C4-2B (cell line): ENCODE measurements at regions not wholly inside any gene's neighbourhood (a gene's known extent, or its start where the extent isn't known, plus 50 kb on each side); places are given as distances from the start of the nearest gene placed in this dataset.

Source experiments
- H3K27ac ChIP-seq: fragments of 450-650 bp; 2 replicates; pipeline ENCODE4 v1.5.1; 2017
- ZFX ChIP-seq: fragments of 450-650 bp; IDR thresholded peaks from 2 replicates; pipeline ENCODE4 v1.6.1; 2017
- TF ChIP-seq, protein P1 (sequence below): fragments of 450-650 bp; conservative IDR thresholded peaks from 2 replicates; pipeline ENCODE4 v1.5.1; 2017; ENCODE audit warnings: mild to moderate bottlenecking

GRCh38 chr3:43197181-43197580 lies 89.2 kb upstream of the SNRK start:
- TF ChIP-seq, protein P1, sequence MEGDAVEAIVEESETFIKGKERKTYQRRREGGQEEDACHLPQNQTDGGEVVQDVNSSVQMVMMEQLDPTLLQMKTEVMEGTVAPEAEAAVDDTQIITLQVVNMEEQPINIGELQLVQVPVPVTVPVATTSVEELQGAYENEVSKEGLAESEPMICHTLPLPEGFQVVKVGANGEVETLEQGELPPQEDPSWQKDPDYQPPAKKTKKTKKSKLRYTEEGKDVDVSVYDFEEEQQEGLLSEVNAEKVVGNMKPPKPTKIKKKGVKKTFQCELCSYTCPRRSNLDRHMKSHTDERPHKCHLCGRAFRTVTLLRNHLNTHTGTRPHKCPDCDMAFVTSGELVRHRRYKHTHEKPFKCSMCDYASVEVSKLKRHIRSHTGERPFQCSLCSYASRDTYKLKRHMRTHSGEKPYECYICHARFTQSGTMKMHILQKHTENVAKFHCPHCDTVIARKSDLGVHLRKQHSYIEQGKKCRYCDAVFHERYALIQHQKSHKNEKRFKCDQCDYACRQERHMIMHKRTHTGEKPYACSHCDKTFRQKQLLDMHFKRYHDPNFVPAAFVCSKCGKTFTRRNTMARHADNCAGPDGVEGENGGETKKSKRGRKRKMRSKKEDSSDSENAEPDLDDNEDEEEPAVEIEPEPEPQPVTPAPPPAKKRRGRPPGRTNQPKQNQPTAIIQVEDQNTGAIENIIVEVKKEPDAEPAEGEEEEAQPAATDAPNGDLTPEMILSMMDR = no peak
- no peak for TF ChIP-seq ZFX

GRCh38 chr3:43196721-43197120 lies 89.6 kb upstream of the SNRK start:
- no peak overlapping the region for H3K27ac ChIP-seq
- no peak for TF ChIP-seq ZFX
- TF ChIP-seq, protein P1 = no peak

More at GRCh38 chr3:43197181-43197580, 89.2 kb upstream of the SNRK start:
- no peak overlapping the region for H3K27ac ChIP-seq

GRCh38 chr3:43195115-43195498 lies 89.2 kb upstream of the POMGNT2 start:
- no peak overlapping the region for H3K27ac ChIP-seq
- no peak for TF ChIP-seq ZFX
- TF ChIP-seq, protein P1 = no peak

DNA sequence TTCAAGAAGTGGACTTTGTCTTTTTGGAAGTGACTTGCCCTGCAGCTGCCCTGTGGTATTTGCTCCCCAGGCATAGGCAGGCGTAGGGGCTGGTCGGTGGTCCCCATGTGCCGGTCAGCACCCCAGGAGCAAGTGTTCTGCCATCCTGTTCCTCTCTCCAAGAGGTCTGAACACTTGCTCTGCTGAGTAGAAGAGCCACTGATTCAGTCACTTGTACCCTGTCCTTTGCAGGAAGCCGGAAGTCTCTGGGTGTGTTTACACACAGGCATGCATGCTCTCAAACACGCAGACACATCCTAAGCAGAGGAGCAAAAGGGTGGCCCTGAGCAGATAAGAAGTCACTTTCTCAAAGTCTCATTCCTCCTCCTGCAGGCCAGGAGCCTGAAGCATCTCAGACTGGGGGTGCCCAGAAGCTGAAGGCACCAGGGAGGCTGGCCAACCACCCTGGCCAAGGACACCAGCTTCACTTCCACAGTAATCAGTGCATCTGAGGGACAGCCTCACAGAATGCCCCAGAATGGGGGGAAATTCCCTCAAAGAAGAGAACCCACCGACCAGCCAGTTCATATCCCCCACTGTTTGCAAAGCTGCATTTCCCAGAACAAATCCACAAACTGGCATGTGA lies 88.7 kb upstream of the POMGNT2 start:
- TF ChIP-seq, protein P1 = no peak

GRCh38 chr3:43194069-43194468 lies 88.2 kb upstream of the POMGNT2 start:
- no peak for TF ChIP-seq ZFX
- TF ChIP-seq, protein P1 = no peak
- no peak overlapping the region for H3K27ac ChIP-seq

More for the DNA sequence above, 88.7 kb upstream of the POMGNT2 start:
- H3K27ac ChIP-seq = no peak overlapping the region

- TF ChIP-seq ZFX = no peak
- TF ChIP-seq, protein P1 = no peak
- no peak overlapping the region for H3K27ac ChIP-seq
These were observed 86.1 kb upstream of the POMGNT2 start for GRCh38 chr3:43192028-43192427.

GRCh38 chr3:43191116-43191515 lies 85.2 kb upstream of the POMGNT2 start:
- H3K27ac ChIP-seq = no peak overlapping the region

More at GRCh38 chr3:43191116-43191515, 85.2 kb upstream of the POMGNT2 start:
- TF ChIP-seq, protein P1 = no peak
- no peak for TF ChIP-seq ZFX
